Trophoblast cell (in vitro differentiated cells and primary cell): ENCODE measurements at regions not wholly inside any gene's neighbourhood (a gene's known extent, or its start where the extent isn't known, plus 50 kb on each side); places are given as distances from the start of the nearest gene placed in this dataset.

Experiments used
- DNase-seq, 2 donors: peaks; one replicate each; pipeline ENCODE4 v3.0.0-alpha.2; 2016
- H2AFZ ChIP-seq: 2 replicates; pipeline ENCODE4 v1.6.1; 2013; ENCODE audit warnings: low read length, moderate library complexity, mild to moderate bottlenecking; ENCODE audit not compliant: insufficient read depth, poor library complexity
- H2AK5ac ChIP-seq: 2 replicates; pipeline ENCODE4 v1.6.1; 2013; ENCODE audit warnings: mild to moderate bottlenecking, low read length
- H2BK120ac ChIP-seq: 2 replicates; pipeline ENCODE4 v1.6.1; 2013; ENCODE audit warnings: low read length, mild to moderate bottlenecking, moderate library complexity; ENCODE audit not compliant: insufficient read depth, poor library complexity
- H2BK12ac ChIP-seq: 2 replicates; pipeline ENCODE4 v1.6.1; 2013; ENCODE audit warnings: mild to moderate bottlenecking, low read length, moderate library complexity
- H2BK5ac ChIP-seq: 2 replicates; pipeline ENCODE4 v1.6.1; 2013; ENCODE audit warnings: low read length, low read depth, moderate library complexity, mild to moderate bottlenecking; ENCODE audit not compliant: poor library complexity
- H3K14ac ChIP-seq: 2 replicates; pipeline ENCODE4 v1.6.1; 2013; ENCODE audit warnings: mild to moderate bottlenecking, low read length
- H3K18ac ChIP-seq: 2 replicates; pipeline ENCODE4 v1.6.1; 2013; ENCODE audit warnings: mild to moderate bottlenecking, low read length
- H3K23ac ChIP-seq: 2 replicates; pipeline ENCODE4 v1.6.1; 2013; ENCODE audit warnings: low read length
- H3K27ac ChIP-seq: 2 replicates; pipeline ENCODE4 v1.5.1; 2013; ENCODE audit warnings: low read depth, mild to moderate bottlenecking, inconsistent platforms, low read length, moderate library complexity
- H3K27me3 ChIP-seq: 2 replicates; pipeline ENCODE4 v1.6.1; 2013; ENCODE audit warnings: inconsistent platforms, mild to moderate bottlenecking, low read length, moderate library complexity; ENCODE audit not compliant: insufficient read depth
- H3K36me3 ChIP-seq, 2 experiments: 1 replicate in 1 of 2; 2 replicates in 1 of 2; pipeline ENCODE4 v1.6.1; 2013; ENCODE audit warnings: low read length in 2 of 2, mild to moderate bottlenecking in 2 of 2, moderate library complexity in 1 of 2; ENCODE audit not compliant: insufficient read depth in 2 of 2, control insufficient read depth in 1 of 2
- H3K4ac ChIP-seq: 2 replicates; pipeline ENCODE4 v1.6.1; 2013; ENCODE audit warnings: low read depth, mild to moderate bottlenecking, low read length, moderate library complexity
- H3K4me1 ChIP-seq, 2 experiments: 1 replicate in 1 of 2; 2 replicates in 1 of 2; pipeline ENCODE4 v1.6.1; 2013; ENCODE audit warnings: low read length in 2 of 2, mild to moderate bottlenecking in 2 of 2, moderate library complexity in 1 of 2; ENCODE audit not compliant: insufficient read depth in 2 of 2, control insufficient read depth in 1 of 2
- H3K4me2 ChIP-seq: 2 replicates; pipeline ENCODE4 v1.6.1; 2013; ENCODE audit warnings: inconsistent platforms, mild to moderate bottlenecking, low read length, moderate library complexity
- H3K4me3 ChIP-seq: 2 replicates; pipeline ENCODE4 v1.5.1; 2013; ENCODE audit warnings: mild to moderate bottlenecking, low read depth, low read length, inconsistent platforms
- H3K79me1 ChIP-seq: one replicate; pipeline ENCODE4 v1.6.1; 2013; ENCODE audit warnings: low read length
- H3K79me2 ChIP-seq: 2 replicates; pipeline ENCODE4 v1.6.1; 2013; ENCODE audit warnings: low read length, mild to moderate bottlenecking; ENCODE audit not compliant: control insufficient read depth, insufficient read depth, poor library complexity
- H3K9ac ChIP-seq: 2 replicates; pipeline ENCODE4 v1.6.1; 2013; ENCODE audit warnings: mild to moderate bottlenecking, low read length
- H3K9me3 ChIP-seq: 2 replicates; pipeline ENCODE4 v1.6.1; 2013; ENCODE audit warnings: low read depth, mild to moderate bottlenecking, control low read depth, inconsistent platforms, low read length; ENCODE audit not compliant: insufficient read depth
- H4K12ac ChIP-seq: 2 replicates; pipeline ENCODE4 v1.6.1; 2013; ENCODE audit warnings: low read depth, mild to moderate bottlenecking, low read length, moderate library complexity
- H4K8ac ChIP-seq: 2 replicates; pipeline ENCODE4 v1.6.1; 2013; ENCODE audit warnings: low read depth, mild to moderate bottlenecking, low read length, moderate library complexity
- H4K91ac ChIP-seq: one replicate; pipeline ENCODE4 v1.6.1; 2013; ENCODE audit warnings: low read depth, mild to moderate bottlenecking, low read length, moderate library complexity
- WGBS: extraction: QIAGEN DNeasy Blood & Tissue Kit; methylation state at CpG from one replicate; pipeline ENCODE4 v1.1.7; 2013; ENCODE audit warnings: missing lambda C conversion rate; ENCODE audit not compliant: insufficient read length, insufficient coverage; ENCODE audit errors: extremely low coverage; 5-methylcytosine and 5-hydroxymethylcytosine counted together

DNA sequence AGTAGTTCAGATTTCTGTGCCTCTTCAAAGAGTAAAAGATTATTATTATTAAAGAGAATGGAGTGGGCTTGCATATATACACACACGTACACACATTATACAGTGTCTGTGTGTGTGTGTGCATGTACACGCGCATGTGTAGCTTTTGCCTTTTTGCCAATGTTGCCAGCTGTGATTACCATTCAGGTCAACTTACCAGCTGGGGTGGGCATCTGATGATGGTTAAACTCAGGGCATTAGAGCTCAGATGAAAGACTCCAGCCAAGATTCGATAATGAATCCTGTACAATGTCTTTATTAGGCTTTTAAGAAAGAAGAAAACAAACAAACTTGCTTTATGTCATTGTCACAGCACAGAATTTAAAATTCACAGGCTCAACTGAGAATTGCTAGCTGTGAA, 296.5 kb upstream of the DMAC1 start:
- Histone ChIP-seq H4K12ac (no peak overlapping the region), H3K4me2 (no peak overlapping the region), H4K91ac (no peak overlapping the region), H2BK5ac (no peak overlapping the region), H3K4me3 (no peak overlapping the region), H3K14ac (no peak overlapping the region), H3K4ac (no peak overlapping the region), H2AFZ (no peak overlapping the region), H2BK12ac (no peak overlapping the region), H3K79me1 (no peaks in the 10 kb centered on the region), H3K9me3 (no peaks in the 10 kb centered on the region), H3K18ac (no peak overlapping the region), H3K27ac (no peak overlapping the region), H3K79me2 (no peaks in the 10 kb centered on the region), H3K23ac (no peak overlapping the region), H2BK120ac (no peak overlapping the region), H3K36me3 (no peaks in the 10 kb centered on the region), H4K8ac (no peak overlapping the region), H2AK5ac (no peak overlapping the region), H3K4me1 (no peaks in the 10 kb centered on the region), H3K9ac (no peak overlapping the region), H3K27me3 (no peaks in the 10 kb centered on the region)
- no peak for DNase-seq
- no CpG with 5 or more reads among the region's 4 CpGs for WGBS

GRCh38 chr9:8095672-8096086, 296.1 kb upstream of the DMAC1 start:
- H3K9me3 ChIP-seq, result no peaks in the 10 kb centered on the region
- H3K4me3 ChIP-seq, result no peak overlapping the region
- H3K27ac ChIP-seq, result no peak overlapping the region

GRCh38 chr9:8088477-8088876, 288.9 kb upstream of the DMAC1 start:
- no peaks in the 10 kb centered on the region for H3K36me3 ChIP-seq
- H3K18ac ChIP-seq, result no peak overlapping the region
- no peak overlapping the region for H3K27ac ChIP-seq
- H2AFZ ChIP-seq, result no peak overlapping the region
- H2BK120ac ChIP-seq, result no peak overlapping the region
- no peak overlapping the region for H2AK5ac ChIP-seq
- no peaks in the 10 kb centered on the region for H3K27me3 ChIP-seq
- no peaks in the 10 kb centered on the region for H3K79me1 ChIP-seq
- no peak overlapping the region for H2BK5ac ChIP-seq
- no peak overlapping the region for H3K23ac ChIP-seq
- DNase-seq, result no peak
- no peak overlapping the region for H4K12ac ChIP-seq
- H3K4me3 ChIP-seq, result no peak overlapping the region
- H3K4ac ChIP-seq, result no peak overlapping the region
- no peak overlapping the region for H4K91ac ChIP-seq
- no peaks in the 10 kb centered on the region for H3K79me2 ChIP-seq
- no peak overlapping the region for H3K4me2 ChIP-seq
- no peak overlapping the region for H3K14ac ChIP-seq
- H2BK12ac ChIP-seq, result no peak overlapping the region
- H3K4me1 ChIP-seq, result no peaks in the 10 kb centered on the region
- no peak overlapping the region for H3K9ac ChIP-seq
- H3K9me3 ChIP-seq, result no peaks in the 10 kb centered on the region
- H4K8ac ChIP-seq, result no peak overlapping the region

More at GRCh38 chr9:8095672-8096086, 296.1 kb upstream of the DMAC1 start:
- H3K36me3 ChIP-seq, result no peaks in the 10 kb centered on the region
- no peak overlapping the region for H3K9ac ChIP-seq
- DNase-seq, result no peak
- no peaks in the 10 kb centered on the region for H3K79me1 ChIP-seq
- no peak overlapping the region for H2BK120ac ChIP-seq
- H4K12ac ChIP-seq, result no peak overlapping the region
- no peaks in the 10 kb centered on the region for H3K27me3 ChIP-seq
- no peak overlapping the region for H4K91ac ChIP-seq
- no peak overlapping the region for H3K18ac ChIP-seq
- H2BK12ac ChIP-seq, result no peak overlapping the region
- H2AFZ ChIP-seq, result no peak overlapping the region
- H2AK5ac ChIP-seq, result no peak overlapping the region
- WGBS, result no CpG with 5 or more reads among the region's 3 CpGs
- H3K14ac ChIP-seq, result no peak overlapping the region
- no peak overlapping the region for H2BK5ac ChIP-seq
- no peak overlapping the region for H4K8ac ChIP-seq
- no peak overlapping the region for H3K23ac ChIP-seq
- no peaks in the 10 kb centered on the region for H3K79me2 ChIP-seq
- H3K4me2 ChIP-seq, result no peak overlapping the region
- H3K4ac ChIP-seq, result no peak overlapping the region
- no peaks in the 10 kb centered on the region for H3K4me1 ChIP-seq

DNA sequence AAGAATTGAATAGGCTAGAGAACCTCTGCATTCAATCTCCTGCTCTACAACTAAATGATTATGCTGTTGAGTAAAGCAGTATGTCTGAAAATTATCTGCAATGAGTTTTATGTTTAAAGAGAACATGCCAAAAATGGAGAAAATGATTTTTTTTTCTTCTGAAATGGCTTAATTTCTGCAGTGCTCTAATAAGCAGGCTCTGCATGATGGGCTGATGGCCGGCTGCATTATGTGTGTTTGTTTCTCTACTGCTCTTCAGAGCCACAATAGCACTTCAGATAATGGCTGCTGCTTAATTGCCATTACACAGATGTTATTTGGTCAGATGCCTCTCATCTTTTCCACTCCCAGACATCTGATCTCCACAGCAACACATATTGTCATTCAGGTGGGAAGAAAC, 286.4 kb upstream of the DMAC1 start:
- H2AK5ac ChIP-seq, result no peak overlapping the region
- no peak overlapping the region for H3K27ac ChIP-seq
- no peak overlapping the region for H4K8ac ChIP-seq
- H3K9me3 ChIP-seq, result no peaks in the 10 kb centered on the region
- H3K9ac ChIP-seq, result no peak overlapping the region
- no peaks in the 10 kb centered on the region for H3K36me3 ChIP-seq
- H2AFZ ChIP-seq, result no peak overlapping the region
- H3K23ac ChIP-seq, result no peak overlapping the region
- no peak overlapping the region for H3K14ac ChIP-seq
- DNase-seq, result no peak
- no peaks in the 10 kb centered on the region for H3K79me2 ChIP-seq
- no peak overlapping the region for H4K12ac ChIP-seq
- no peak overlapping the region for H3K4me2 ChIP-seq
- H2BK12ac ChIP-seq, result no peak overlapping the region
- no peaks in the 10 kb centered on the region for H3K27me3 ChIP-seq
- no peak overlapping the region for H2BK5ac ChIP-seq
- H4K91ac ChIP-seq, result no peak overlapping the region
- no CpG with 5 or more reads among the region's 1 CpG for WGBS
- H3K4me1 ChIP-seq, result no peaks in the 10 kb centered on the region
- H2BK120ac ChIP-seq, result no peak overlapping the region
- no peak overlapping the region for H3K4me3 ChIP-seq
- no peak overlapping the region for H3K4ac ChIP-seq
- H3K79me1 ChIP-seq, result no peaks in the 10 kb centered on the region
- H3K18ac ChIP-seq, result no peak overlapping the region
